HG02588 (cell line): ENCODE measurements at regions not wholly inside any gene's neighbourhood (a gene's known extent, or its start where the extent isn't known, plus 50 kb on each side); places are given as distances from the start of the nearest gene placed in this dataset.
"Not testable (repeated sequence)": the region's sequence is repeated elsewhere in the genome, so short reads cannot be mapped to it uniquely, and the experiment has no call there.

ENCODE experiments used
- ATAC-seq: cut with Tn5 transposase; IDR thresholded peaks from one replicate; pipeline ENCODE4 v1.9.1; 2021; ENCODE audit warnings: mild to moderate bottlenecking, moderate library complexity; ENCODE audit not compliant: unreplicated experiment

DNA sequence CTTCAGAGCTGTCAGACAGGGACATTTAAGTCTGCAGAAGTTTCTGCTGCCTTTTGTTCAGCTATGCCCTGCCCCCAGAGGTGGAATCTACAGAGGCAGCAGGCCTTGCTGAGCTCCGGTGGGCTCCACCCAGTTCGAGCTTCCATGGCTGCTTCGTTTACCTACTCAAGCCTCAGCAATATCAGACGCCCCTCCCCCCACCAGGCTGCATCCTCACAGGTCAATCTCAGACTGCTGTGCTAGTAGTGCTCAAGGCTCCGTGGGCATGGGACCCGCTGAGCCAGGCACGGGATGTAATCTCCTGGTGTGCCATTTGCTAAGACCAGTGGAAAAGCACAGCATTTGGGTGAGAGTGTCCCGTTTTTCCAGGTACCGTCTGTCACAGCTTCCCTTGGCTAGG lies 1314.1 kb upstream of the PCDH20 start:
- not testable (repeated sequence) for ATAC-seq

DNA sequence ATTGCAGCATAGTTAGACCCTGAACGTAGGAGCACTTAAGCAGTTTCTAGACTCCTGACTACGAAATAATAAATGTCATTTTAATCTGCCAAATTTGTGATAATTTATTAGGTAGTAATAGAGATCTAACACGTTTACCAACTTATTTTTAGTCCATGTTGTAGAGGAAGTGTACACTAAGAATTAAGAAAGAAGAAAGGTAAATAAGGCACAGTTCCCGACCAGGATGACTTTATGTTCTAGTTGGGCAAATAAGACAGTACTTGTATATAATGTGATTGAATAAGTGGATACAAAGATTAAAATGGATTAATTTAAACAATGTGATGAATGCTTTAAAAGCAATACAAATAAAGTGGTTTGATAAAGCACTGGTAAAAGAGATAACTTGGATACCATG lies 1306.2 kb upstream of the PCDH20 start:
- ATAC-seq: no peak

DNA sequence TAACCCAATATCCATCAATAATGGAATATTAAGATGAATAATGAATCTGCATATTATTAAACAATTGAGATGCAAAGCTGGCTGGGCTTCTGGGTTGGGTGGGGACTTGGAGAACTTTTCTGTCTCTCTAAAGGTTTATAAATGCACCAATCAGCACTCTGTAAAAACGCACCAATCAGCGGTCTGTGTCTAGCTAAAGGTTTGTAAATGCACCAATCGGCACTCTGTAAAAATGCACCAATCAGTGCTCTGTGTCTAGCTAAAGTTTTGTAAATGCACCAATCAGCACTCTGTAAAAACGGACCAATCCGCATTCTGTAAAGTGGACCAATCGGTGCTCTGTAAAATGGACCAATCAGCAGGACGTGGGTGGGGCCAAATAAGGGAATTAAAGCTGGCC lies 1296.3 kb upstream of the PCDH20 start:
- not testable (repeated sequence) for ATAC-seq

- ATAC-seq: no peak
Measured at GRCh38 chr13:62710787-62711186, 1295.1 kb upstream of the PCDH20 start.

DNA sequence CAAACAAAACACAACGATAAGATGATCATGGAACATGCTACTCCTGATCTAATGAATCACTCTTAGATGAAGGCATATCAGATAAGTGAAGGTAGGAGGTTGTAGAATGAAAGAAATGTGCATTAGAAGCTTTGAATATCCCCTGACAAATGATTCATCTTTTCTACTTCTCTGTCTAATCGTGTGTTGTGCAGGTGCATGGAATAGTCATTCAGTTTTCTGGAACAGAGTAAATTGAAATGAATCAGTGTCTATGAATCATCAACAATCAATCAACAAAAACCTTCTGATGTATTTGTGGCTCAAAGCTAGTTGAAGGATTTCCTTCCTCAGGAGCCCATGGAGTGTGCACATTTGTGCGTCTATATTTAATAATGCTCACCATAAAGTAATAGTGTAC lies 1290.4 kb upstream of the PCDH20 start:
- ATAC-seq: no peak

- no peak for ATAC-seq
Measured at GRCh38 chr13:62704875-62705274, 1289.2 kb upstream of the PCDH20 start.

DNA sequence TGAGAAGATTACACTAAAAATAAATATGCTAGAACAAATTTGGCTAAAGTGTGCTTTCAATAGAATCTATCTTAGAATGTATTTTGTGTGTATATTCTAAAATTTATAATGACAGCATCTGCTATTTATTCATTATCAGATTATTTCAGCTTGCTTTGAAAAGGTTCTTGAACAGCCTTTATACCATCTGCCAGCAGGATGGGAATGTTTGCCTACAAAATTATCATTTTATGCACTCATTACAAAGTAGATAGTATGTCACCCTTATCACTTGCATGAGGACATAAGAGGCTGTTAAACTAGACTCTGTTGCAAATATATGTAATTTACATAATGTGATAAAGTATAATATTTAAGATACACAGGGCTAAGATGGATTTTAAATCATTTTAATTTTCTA lies 1286.9 kb upstream of the PCDH20 start:
- ATAC-seq: no peak

DNA sequence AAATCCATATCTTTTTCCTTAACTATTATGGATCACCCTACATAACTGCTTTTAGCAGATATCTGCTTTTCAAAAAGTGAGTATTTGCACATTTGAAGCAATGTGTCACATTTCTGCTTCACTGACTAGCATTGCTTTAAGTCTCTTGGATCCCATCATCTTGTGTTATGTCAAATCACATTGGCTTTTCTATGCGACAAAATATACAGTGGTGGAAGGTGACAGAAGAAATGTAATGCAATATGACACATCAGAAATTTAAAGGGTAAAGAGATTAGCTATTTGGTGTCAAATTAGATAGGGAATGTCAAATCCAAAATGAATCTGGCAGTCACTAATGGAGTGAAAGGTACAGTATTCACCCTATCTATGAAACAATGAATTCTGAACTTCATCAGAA lies 1282.1 kb upstream of the PCDH20 start:
- ATAC-seq: no peak

- ATAC-seq: no peak
Measured at GRCh38 chr13:62696490-62696889, 1280.8 kb upstream of the PCDH20 start.

GRCh38 chr13:62687732-62688131 lies 1272.1 kb upstream of the PCDH20 start:
- no peak for ATAC-seq

GRCh38 chr13:62684359-62684758 lies 1268.7 kb upstream of the PCDH20 start:
- no peak for ATAC-seq

DNA sequence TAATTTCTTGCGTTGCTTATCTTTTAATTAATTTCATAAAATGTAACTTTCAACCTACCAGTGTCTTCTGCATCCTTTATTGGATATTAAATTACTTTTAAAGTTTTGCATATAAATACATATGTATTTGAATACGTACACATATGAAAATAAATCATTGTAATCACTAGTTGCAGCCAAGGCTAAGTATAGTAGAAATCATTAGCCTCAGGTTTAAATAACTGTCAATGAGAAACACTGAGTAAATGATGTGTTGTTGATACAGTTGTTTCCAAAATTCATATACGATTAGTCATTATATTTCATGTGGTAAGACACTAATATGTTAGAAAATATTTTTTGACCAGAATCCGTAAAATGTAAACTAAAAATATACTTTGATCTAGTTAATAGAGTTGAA lies 1267.1 kb upstream of the PCDH20 start:
- ATAC-seq: no peak

- ATAC-seq: no peak
Measured at GRCh38 chr13:62678039-62678438, 1262.4 kb upstream of the PCDH20 start.

DNA sequence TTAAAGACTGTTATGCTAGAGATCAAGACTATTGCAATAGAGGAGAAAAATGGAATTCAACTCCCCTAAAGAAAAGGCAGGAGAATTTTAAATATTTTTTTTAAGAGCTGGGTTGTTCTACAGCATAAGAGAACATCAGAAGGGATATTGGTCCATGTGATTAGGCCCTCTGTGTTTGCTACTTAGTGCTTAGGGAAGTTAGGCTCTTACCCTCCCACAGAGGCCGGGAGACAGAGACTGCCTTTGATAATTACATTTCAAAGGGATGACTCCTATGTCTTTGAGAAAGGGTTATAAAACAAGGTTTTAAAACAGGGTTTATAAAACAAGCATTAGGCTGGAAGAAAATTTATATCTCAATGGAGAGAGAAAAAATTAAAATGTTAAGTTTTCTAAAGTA lies 1248.1 kb upstream of the PCDH20 start:
- ATAC-seq: no peak

DNA sequence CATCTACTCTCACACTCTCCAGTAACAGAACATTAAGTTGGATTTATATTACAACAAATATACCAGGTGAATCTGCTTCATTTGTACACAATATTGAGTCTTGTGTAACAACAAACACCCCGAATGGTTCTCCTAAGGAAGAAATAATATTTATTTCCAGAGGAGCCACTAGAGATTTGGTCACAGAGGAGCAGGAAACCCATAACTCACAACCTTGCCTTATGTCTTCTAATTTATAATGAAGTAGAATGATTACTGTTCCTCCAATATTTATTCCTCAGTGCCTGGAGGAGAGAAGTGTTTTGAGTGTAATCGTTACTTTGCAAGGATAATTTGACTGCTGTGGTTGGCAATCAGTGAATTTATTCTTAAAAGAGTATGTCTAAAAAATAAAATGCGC lies 1243.7 kb upstream of the PCDH20 start:
- no peak for ATAC-seq

GRCh38 chr13:62653371-62653770 lies 1237.7 kb upstream of the PCDH20 start:
- ATAC-seq: no peak

DNA sequence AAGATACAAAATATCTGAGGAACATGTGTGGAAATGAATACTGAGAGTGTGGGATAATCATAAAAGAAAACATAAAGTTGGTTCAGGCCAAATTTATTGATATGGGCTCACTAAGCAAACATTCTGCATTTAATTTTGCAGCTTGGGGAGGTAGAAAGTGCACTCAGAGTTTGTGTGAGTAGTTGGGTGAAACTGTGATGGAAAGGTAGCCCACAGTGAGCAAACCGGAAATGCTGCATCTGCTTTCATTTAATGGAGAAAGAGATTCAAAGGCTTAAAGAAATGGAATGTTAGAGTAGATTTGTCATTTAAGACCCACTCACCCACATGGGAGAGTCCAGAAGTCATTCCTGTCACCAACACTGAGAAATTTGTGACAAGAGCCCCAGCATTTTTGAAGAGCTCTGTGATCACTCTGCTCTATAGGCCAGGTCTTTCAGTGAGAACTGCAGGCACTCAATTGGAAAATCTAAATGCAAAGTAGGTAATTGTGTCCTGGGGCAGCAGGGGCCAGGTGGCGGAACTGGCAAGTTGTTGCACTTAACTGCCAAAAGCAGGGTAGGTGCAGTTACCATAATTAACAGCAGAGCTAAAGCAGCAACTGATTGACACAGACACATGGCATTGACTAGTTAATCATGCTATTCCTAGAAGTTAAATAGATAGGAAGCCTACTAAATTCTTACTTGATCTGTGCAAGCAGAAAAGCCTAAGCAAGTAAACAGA lies 1228.3 kb upstream of the PCDH20 start:
- peak; percentile 85 for ATAC-seq

DNA sequence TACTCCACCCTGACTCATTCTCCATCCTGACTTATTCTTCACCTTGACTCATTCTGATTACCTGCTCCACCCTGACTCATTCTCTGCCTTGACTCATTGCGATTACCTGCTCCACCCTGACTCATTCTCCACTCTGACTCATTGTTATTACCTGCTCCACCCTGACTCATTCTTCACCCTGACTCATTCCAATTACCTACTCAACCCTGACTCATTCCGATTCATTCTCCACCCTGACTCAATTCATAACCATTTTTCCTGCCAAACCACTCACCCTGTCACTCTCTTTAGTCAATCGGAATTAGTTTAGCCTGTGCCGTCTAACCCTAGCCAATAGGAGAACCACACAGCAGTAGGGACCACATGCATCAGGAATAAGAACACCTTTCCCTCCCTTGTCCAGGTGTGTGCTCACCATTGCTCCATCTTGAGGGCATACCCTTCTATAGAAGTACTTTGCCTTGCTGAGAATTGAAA lies 1227.4 kb upstream of the PCDH20 start:
- no peak for ATAC-seq

- no peak for ATAC-seq
Measured at GRCh38 chr13:62635161-62635560, 1219.5 kb upstream of the PCDH20 start.

DNA sequence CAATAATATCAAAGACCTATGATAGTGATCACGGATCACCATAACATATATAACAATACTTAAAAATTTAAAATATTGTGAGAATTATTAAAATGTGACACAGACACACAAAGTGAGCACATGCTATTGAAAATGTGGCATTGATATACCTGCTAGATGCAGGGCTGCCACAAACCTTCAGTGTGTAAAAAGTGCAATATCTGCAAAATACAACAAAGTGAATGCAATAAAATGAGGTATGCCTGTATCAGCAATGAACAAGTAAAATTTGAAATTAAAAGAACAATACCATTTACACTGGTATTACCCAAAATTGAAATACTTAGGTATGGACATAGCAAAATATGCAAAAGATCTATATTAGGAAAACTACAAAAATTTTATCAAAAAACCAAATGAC lies 1217.8 kb upstream of the PCDH20 start:
- no peak for ATAC-seq

GRCh38 chr13:62631619-62632018 lies 1216.0 kb upstream of the PCDH20 start:
- no peak for ATAC-seq

DNA sequence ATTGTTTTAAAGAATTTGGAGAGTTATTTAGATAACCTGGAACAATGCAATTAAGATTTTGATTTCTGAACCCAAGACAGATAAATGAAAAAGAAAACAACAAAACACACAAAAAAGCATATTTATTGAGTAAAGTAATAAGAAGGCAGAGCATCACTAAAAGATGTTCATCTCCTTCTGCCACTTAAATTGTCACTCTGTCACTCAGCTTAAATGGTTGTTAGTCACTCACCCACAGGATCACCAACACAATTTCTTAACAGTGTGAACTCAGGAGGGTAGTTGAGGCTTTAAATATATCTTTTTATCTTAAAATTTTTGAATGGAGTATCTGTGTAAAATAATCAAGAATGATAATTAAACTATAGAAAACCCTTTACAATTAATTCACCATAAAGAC lies 1215.5 kb upstream of the PCDH20 start:
- ATAC-seq: no peak

- ATAC-seq: no peak
Measured at GRCh38 chr13:62629618-62630017, 1214.0 kb upstream of the PCDH20 start.
